H9 (cell line): ENCODE measurements at regions not wholly inside any gene's neighbourhood (a gene's known extent, or its start where the extent isn't known, plus 50 kb on each side); places are given as distances from the start of the nearest gene placed in this dataset.

Experiments
- DNase-seq: peaks from one replicate; pipeline ENCODE4 v3.0.0-alpha.2; 2017
- H2AFZ ChIP-seq: one replicate; pipeline ENCODE4 v1.6.1; 2013; ENCODE audit warnings: mild to moderate bottlenecking, low read length, control low read depth, moderate library complexity
- H2AK5ac ChIP-seq: 2 replicates; pipeline ENCODE4 v1.6.1; 2013; ENCODE audit warnings: low read length, control low read depth, mixed read lengths; ENCODE audit not compliant: insufficient read length
- H2BK120ac ChIP-seq: one replicate; pipeline ENCODE4 v1.6.1; 2013; ENCODE audit warnings: low read depth, mild to moderate bottlenecking, low read length, control low read depth, inconsistent platforms; ENCODE audit not compliant: poor library complexity, severe bottlenecking
- H2BK12ac ChIP-seq: 2 replicates; pipeline ENCODE4 v1.6.1; 2013; ENCODE audit warnings: low read length, control low read depth, mixed read lengths, low read depth; ENCODE audit not compliant: insufficient read length
- H2BK15ac ChIP-seq: 2 replicates; pipeline ENCODE4 v1.6.1; 2013; ENCODE audit warnings: low read depth, low read length, control low read depth
- H2BK20ac ChIP-seq: one replicate; pipeline ENCODE4 v1.6.1; 2013; ENCODE audit warnings: low read depth, mild to moderate bottlenecking, low read length, control low read depth, inconsistent platforms; ENCODE audit not compliant: poor library complexity, severe bottlenecking
- H2BK5ac ChIP-seq: 2 replicates; pipeline ENCODE4 v1.6.1; 2013; ENCODE audit warnings: low read length, control low read depth, mixed read lengths; ENCODE audit not compliant: insufficient read length
- H3K14ac ChIP-seq: 2 replicates; pipeline ENCODE4 v1.6.1; 2013; ENCODE audit warnings: low read length, control low read depth; ENCODE audit not compliant: insufficient read depth
- H3K18ac ChIP-seq: 2 replicates; pipeline ENCODE4 v1.6.1; 2013; ENCODE audit warnings: low read depth, mild to moderate bottlenecking, mixed read lengths, low read length, control low read depth; ENCODE audit not compliant: insufficient read length
- H3K23ac ChIP-seq: 2 replicates; pipeline ENCODE4 v1.6.1; 2013; ENCODE audit warnings: low read length, control low read depth, mixed read lengths, low read depth; ENCODE audit not compliant: insufficient read length
- H3K23me2 ChIP-seq: 2 replicates; pipeline ENCODE4 v1.6.1; 2013; ENCODE audit warnings: low read depth, mild to moderate bottlenecking, mixed read lengths, low read length, control low read depth; ENCODE audit not compliant: insufficient read length, poor library complexity, severe bottlenecking
- H3K27ac ChIP-seq: 2 replicates; pipeline ENCODE4 v1.5.1; 2013; ENCODE audit warnings: low read length, control low read depth, mixed read lengths, low read depth; ENCODE audit not compliant: insufficient read length
- H3K27me3 ChIP-seq: 2 replicates; pipeline ENCODE4 v1.6.1; 2013; ENCODE audit warnings: low read length, control low read depth, inconsistent platforms; ENCODE audit not compliant: insufficient read depth
- H3K4ac ChIP-seq: 2 replicates; pipeline ENCODE4 v1.6.1; 2013; ENCODE audit warnings: low read depth, mild to moderate bottlenecking, control low read depth, inconsistent platforms, low read length, moderate library complexity
- H3K4me1 ChIP-seq: 2 replicates; pipeline ENCODE4 v1.6.1; 2013; ENCODE audit warnings: low read length, control low read depth, inconsistent platforms; ENCODE audit not compliant: insufficient read depth
- H3K4me2 ChIP-seq: 2 replicates; pipeline ENCODE4 v1.6.1; 2013; ENCODE audit warnings: low read length, control low read depth, mixed read lengths; ENCODE audit not compliant: insufficient read length, insufficient read depth
- H3K56ac ChIP-seq: 2 replicates; pipeline ENCODE4 v1.6.1; 2013; ENCODE audit warnings: low read depth, mild to moderate bottlenecking, mixed read lengths, low read length, control low read depth; ENCODE audit not compliant: insufficient read length
- H3K79me1 ChIP-seq: 2 replicates; pipeline ENCODE4 v1.6.1; 2013; ENCODE audit warnings: low read depth, mild to moderate bottlenecking, moderate library complexity, low read length, control low read depth, inconsistent platforms; ENCODE audit not compliant: insufficient read depth, poor library complexity, severe bottlenecking
- H3K79me2 ChIP-seq: 2 replicates; pipeline ENCODE4 v1.6.1; 2013; ENCODE audit warnings: low read length, control low read depth, inconsistent platforms; ENCODE audit not compliant: insufficient read depth
- H3K9ac ChIP-seq: 2 replicates; pipeline ENCODE4 v1.6.1; 2013; ENCODE audit warnings: low read length, control low read depth, mixed read lengths; ENCODE audit not compliant: insufficient read length; ENCODE audit errors: extremely low read depth
- H3K9me3 ChIP-seq: one replicate; pipeline ENCODE4 v1.6.1; 2013; ENCODE audit warnings: low read depth, low read length, inconsistent platforms; ENCODE audit not compliant: control insufficient read depth
- H3T11ph ChIP-seq: one replicate; pipeline ENCODE4 v1.6.1; 2013; ENCODE audit warnings: mild to moderate bottlenecking, low read length, control low read depth, inconsistent platforms
- H4K20me1 ChIP-seq: one replicate; pipeline ENCODE4 v1.6.1; 2013; ENCODE audit not compliant: control insufficient read depth, insufficient read length, insufficient read depth
- H4K5ac ChIP-seq: 2 replicates; pipeline ENCODE4 v1.6.1; 2013; ENCODE audit warnings: low read depth, mild to moderate bottlenecking, mixed read lengths, low read length, control low read depth; ENCODE audit not compliant: insufficient read length
- H4K8ac ChIP-seq: replicated peaks from 2 replicates; pipeline ENCODE4 v1.6.1; 2013; ENCODE audit warnings: low read length, control low read depth, mixed read lengths, low read depth; ENCODE audit not compliant: insufficient read length
- H4K91ac ChIP-seq: 2 replicates; pipeline ENCODE4 v1.6.1; 2013; ENCODE audit warnings: low read depth, mild to moderate bottlenecking, moderate library complexity, mixed read lengths, low read length, control low read depth; ENCODE audit not compliant: insufficient read length
- H3K27ac Mint-ChIP-seq, 3 experiments: 2 replicates in 2 of 3; 3 replicates in 1 of 3; pipeline ENCODE4 v1.8.0; 2020 to 2021; ENCODE audit warnings: mixed read lengths in 3 of 3, mild to moderate bottlenecking in 1 of 3, moderate library complexity in 1 of 3
- H3K27me3 Mint-ChIP-seq: 2 replicates; pipeline ENCODE4 v1.8.0; 2021; ENCODE audit warnings: low read depth, mild to moderate bottlenecking, moderate library complexity, mixed read lengths
- H3K36me3 Mint-ChIP-seq, 3 experiments: 2 replicates in 2 of 3; 3 replicates in 1 of 3; pipeline ENCODE4 v1.8.0; 2020 to 2021; ENCODE audit warnings: low read depth in 3 of 3, mixed read lengths in 3 of 3; ENCODE audit not compliant: insufficient read depth in 1 of 3
- H3K4me1 Mint-ChIP-seq, 2 experiments: 2 replicates each; pipeline ENCODE4 v1.8.0; 2020; ENCODE audit warnings: mixed read lengths in 2 of 2
- H3K4me3 Mint-ChIP-seq, 2 experiments: 2 replicates in 1 of 2; 3 replicates in 1 of 2; pipeline ENCODE4 v1.8.0; 2020 to 2021; ENCODE audit warnings: mild to moderate bottlenecking in 2 of 2, mixed read lengths in 2 of 2, moderate library complexity in 1 of 2
- H3K9me3 Mint-ChIP-seq, 2 experiments: 2 replicates in 1 of 2; 3 replicates in 1 of 2; pipeline ENCODE4 v1.8.0; 2020; ENCODE audit warnings: mild to moderate bottlenecking in 2 of 2, mixed read lengths in 2 of 2, moderate library complexity in 1 of 2
- WGBS: extraction: QIAGEN DNeasy Blood & Tissue Kit; methylation state at CpG from one replicate; pipeline ENCODE4 v1.1.7; 2013; ENCODE audit warnings: missing lambda C conversion rate, low lambda C conversion rate, mixed read lengths; ENCODE audit not compliant: insufficient read length; ENCODE audit errors: extremely low coverage; 5-methylcytosine and 5-hydroxymethylcytosine counted together
- TF ChIP-seq, protein P1 (sequence below): fragments of 200-600 bp; sonication (generic); conservative IDR thresholded peaks from 3 replicates; pipeline ENCODE4 v1.8.0; 2021; ENCODE audit warnings: antibody characterized with exemption, mild to moderate bottlenecking

DNA sequence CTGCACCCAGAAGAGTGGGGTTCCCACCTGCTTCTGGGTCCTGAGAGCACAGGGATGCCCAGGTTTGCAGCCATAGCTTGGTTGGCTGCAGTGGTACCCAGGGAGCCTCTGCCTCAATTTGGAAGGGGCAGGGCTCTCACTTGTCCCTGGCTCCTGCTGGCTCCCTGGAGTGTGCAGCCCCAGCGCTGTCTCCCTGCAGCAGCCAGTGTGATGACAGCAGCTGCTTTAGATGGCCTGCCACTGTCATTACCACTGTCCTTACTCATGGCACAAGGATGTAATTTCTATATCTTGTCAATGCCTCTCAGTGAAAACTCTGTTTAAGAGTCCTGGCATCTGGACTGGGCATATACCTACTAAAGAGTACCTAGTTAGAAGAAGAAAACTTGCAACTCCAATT is 250.9 kb downstream of the KIF20B start:
- no peak overlapping the region for H2BK5ac ChIP-seq
- H3K18ac ChIP-seq: no peak overlapping the region
- Mint-ChIP-seq H3K36me3 (no peaks in the 10 kb centered on the region), H3K4me3 (no peak overlapping the region), H3K9me3 (no peaks in the 10 kb centered on the region; a peak in 1 of 5 replicates), H3K4me1 (no peaks in the 10 kb centered on the region), H3K27me3 (no peaks in the 10 kb centered on the region), H3K27ac (no peak overlapping the region)
- H3K14ac ChIP-seq: no peak overlapping the region
- no peak overlapping the region for H3T11ph ChIP-seq
- H3K23me2 ChIP-seq: no peaks in the 10 kb centered on the region
- H3K4ac ChIP-seq: no peak overlapping the region
- no peaks in the 10 kb centered on the region for H3K27me3 ChIP-seq
- no peak overlapping the region for H3K56ac ChIP-seq
- TF ChIP-seq, protein P1, sequence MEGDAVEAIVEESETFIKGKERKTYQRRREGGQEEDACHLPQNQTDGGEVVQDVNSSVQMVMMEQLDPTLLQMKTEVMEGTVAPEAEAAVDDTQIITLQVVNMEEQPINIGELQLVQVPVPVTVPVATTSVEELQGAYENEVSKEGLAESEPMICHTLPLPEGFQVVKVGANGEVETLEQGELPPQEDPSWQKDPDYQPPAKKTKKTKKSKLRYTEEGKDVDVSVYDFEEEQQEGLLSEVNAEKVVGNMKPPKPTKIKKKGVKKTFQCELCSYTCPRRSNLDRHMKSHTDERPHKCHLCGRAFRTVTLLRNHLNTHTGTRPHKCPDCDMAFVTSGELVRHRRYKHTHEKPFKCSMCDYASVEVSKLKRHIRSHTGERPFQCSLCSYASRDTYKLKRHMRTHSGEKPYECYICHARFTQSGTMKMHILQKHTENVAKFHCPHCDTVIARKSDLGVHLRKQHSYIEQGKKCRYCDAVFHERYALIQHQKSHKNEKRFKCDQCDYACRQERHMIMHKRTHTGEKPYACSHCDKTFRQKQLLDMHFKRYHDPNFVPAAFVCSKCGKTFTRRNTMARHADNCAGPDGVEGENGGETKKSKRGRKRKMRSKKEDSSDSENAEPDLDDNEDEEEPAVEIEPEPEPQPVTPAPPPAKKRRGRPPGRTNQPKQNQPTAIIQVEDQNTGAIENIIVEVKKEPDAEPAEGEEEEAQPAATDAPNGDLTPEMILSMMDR: no peak
- H3K23ac ChIP-seq: no peak overlapping the region
- DNase-seq: no peak
- no peak overlapping the region for H4K5ac ChIP-seq
- no peak overlapping the region for H2BK12ac ChIP-seq
- no peaks in the 10 kb centered on the region for H3K4me1 ChIP-seq
- no peak overlapping the region for H3K4me2 ChIP-seq
- H2AFZ ChIP-seq: no peak overlapping the region
- H2BK20ac ChIP-seq: no peak overlapping the region
- H4K8ac ChIP-seq: no peak overlapping the region
- no CpG with 5 or more reads among the region's 1 CpG for WGBS
- no peak overlapping the region for H3K9ac ChIP-seq
- H4K20me1 ChIP-seq: no peaks in the 10 kb centered on the region
- H4K91ac ChIP-seq: no peak overlapping the region
- no peak overlapping the region for H2BK120ac ChIP-seq
- no peak overlapping the region for H2BK15ac ChIP-seq
- H3K79me1 ChIP-seq: no peaks in the 10 kb centered on the region
- H3K9me3 ChIP-seq: no peaks in the 10 kb centered on the region
- H3K79me2 ChIP-seq: no peaks in the 10 kb centered on the region
- H2AK5ac ChIP-seq: no peak overlapping the region
- H3K27ac ChIP-seq: no peak overlapping the region
